GM23338 (cell line): ENCODE measurements at regions not wholly inside any gene's neighbourhood (a gene's known extent, or its start where the extent isn't known, plus 50 kb on each side); places are given as distances from the start of the nearest gene placed in this dataset.

ENCODE experiments used
- ATAC-seq: fragments of 200-7000 bp; cut with Tn5 transposase; 3 replicates; pipeline ENCODE4 v1.9.1; 2020
- DNase-seq: peaks from one replicate; pipeline ENCODE4 v3.0.0-alpha.2; 2015; ENCODE audit warnings: low spot score
- H2AFZ ChIP-seq: fragments of 200-600 bp; sonication (generic); 2 replicates; pipeline ENCODE4 v1.8.0; 2016; ENCODE audit warnings: antibody characterized with exemption, mild to moderate bottlenecking, moderate library complexity
- H3F3A ChIP-seq: fragments of 200-600 bp; sonication (generic); replicated peaks from 2 replicates; pipeline ENCODE4 v1.8.0; 2017; ENCODE audit warnings: antibody characterized with exemption, mixed run types, low read depth
- H3K27ac ChIP-seq: fragments of 200-600 bp; sonication (generic); 2 replicates; pipeline ENCODE4 v1.6.1; 2016; ENCODE audit warnings: low read depth
- H3K27me3 ChIP-seq: fragments of 200-600 bp; sonication (generic); 2 replicates; pipeline ENCODE4 v1.8.0; 2016; ENCODE audit warnings: mild to moderate bottlenecking, mixed run types, moderate library complexity; ENCODE audit not compliant: insufficient read depth
- H3K36me3 ChIP-seq: fragments of 200-600 bp; sonication (generic); 2 replicates; pipeline ENCODE4 v1.8.0; 2016; ENCODE audit warnings: mild to moderate bottlenecking; ENCODE audit not compliant: insufficient read depth
- H3K4me1 ChIP-seq: fragments of 200-600 bp; sonication (generic); 2 replicates; pipeline ENCODE4 v1.8.0; 2016; ENCODE audit warnings: mild to moderate bottlenecking, moderate library complexity; ENCODE audit not compliant: insufficient read depth
- H3K4me2 ChIP-seq: fragments of 200-600 bp; sonication (generic); 2 replicates; pipeline ENCODE4 v1.7.1; 2017; ENCODE audit warnings: mixed run types
- H3K4me3 ChIP-seq: fragments of 200-600 bp; sonication (generic); 2 replicates; pipeline ENCODE4 v1.6.1; 2016; ENCODE audit warnings: mixed run types
- H3K79me2 ChIP-seq: fragments of 200-600 bp; sonication (generic); replicated peaks from 2 replicates; pipeline ENCODE4 v1.8.0; 2017; ENCODE audit warnings: mild to moderate bottlenecking; ENCODE audit not compliant: insufficient read depth
- H3K9me2 ChIP-seq: fragments of 200-600 bp; sonication (generic); 2 replicates; pipeline ENCODE4 v1.8.0; 2017; ENCODE audit not compliant: insufficient read depth
- H4K20me1 ChIP-seq: fragments of 200-600 bp; sonication (generic); replicated peaks from 2 replicates; pipeline ENCODE4 v1.8.0; 2017; ENCODE audit warnings: mild to moderate bottlenecking; ENCODE audit not compliant: insufficient read depth
- H3K27ac Mint-ChIP-seq: 2 replicates; pipeline ENCODE4 v1.8.0; 2020; ENCODE audit warnings: inconsistent platforms, mild to moderate bottlenecking, moderate library complexity, mixed read lengths
- H3K27me3 Mint-ChIP-seq: 3 replicates; pipeline ENCODE4 v1.8.0; 2022; ENCODE audit warnings: low read depth, mild to moderate bottlenecking, moderate library complexity, mixed read lengths, inconsistent platforms; ENCODE audit not compliant: insufficient read depth, poor library complexity
- H3K36me3 Mint-ChIP-seq: 3 replicates; pipeline ENCODE4 v1.8.0; 2021; ENCODE audit warnings: low read depth, mild to moderate bottlenecking, inconsistent platforms, moderate library complexity, mixed read lengths
- H3K4me1 Mint-ChIP-seq: 3 replicates; pipeline ENCODE4 v1.8.0; 2020; ENCODE audit warnings: mild to moderate bottlenecking, inconsistent platforms, mixed read lengths
- H3K4me3 Mint-ChIP-seq: 3 replicates; pipeline ENCODE4 v1.8.0; 2021; ENCODE audit warnings: moderate library complexity, mild to moderate bottlenecking, inconsistent platforms, mixed read lengths
- H3K9me3 Mint-ChIP-seq: 3 replicates; pipeline ENCODE4 v1.8.0; 2020; ENCODE audit warnings: moderate library complexity, mild to moderate bottlenecking, inconsistent platforms, mixed read lengths
- CREB1 ChIP-seq: fragments of 250-450 bp; sonication (Bioruptor Pico); IDR thresholded peaks from 2 replicates; pipeline ENCODE4 v1.5.0; 2020; ENCODE audit warnings: low read depth, mild to moderate bottlenecking, moderate library complexity
- CTCF ChIP-seq, 2 experiments: fragments of 200-600 bp in 1 of 2; sonication (generic) in 1 of 2; conservative IDR thresholded peaks; 2 replicates each; pipeline versions ENCODE4 v1.5.1 to v1.6.1; 2016 to 2017; ENCODE audit warnings: antibody characterized with exemption in 2 of 2, low read depth in 2 of 2, mild to moderate bottlenecking in 2 of 2, moderate library complexity in 1 of 2
- ETS1 ChIP-seq: IDR thresholded peaks from 2 replicates; pipeline ENCODE4 v1.6.1; 2016; ENCODE audit warnings: antibody characterized with exemption
- EZH2 ChIP-seq: fragments of 200-600 bp; sonication (generic); IDR thresholded peaks from one replicate; pipeline ENCODE4 v1.8.0; 2017; ENCODE audit warnings: antibody characterized with exemption, mild to moderate bottlenecking, low read depth; ENCODE audit not compliant: unreplicated experiment
- EZH2phosphoT487 ChIP-seq: fragments of 200-600 bp; sonication (generic); IDR thresholded peaks from one replicate; pipeline ENCODE4 v1.8.1; 2018; ENCODE audit warnings: antibody characterized with exemption; ENCODE audit not compliant: unreplicated experiment
- JUNB ChIP-seq: IDR thresholded peaks from one replicate; pipeline ENCODE4 v1.6.1; 2016; ENCODE audit warnings: antibody characterized with exemption; ENCODE audit not compliant: unreplicated experiment
- NANOG ChIP-seq: IDR thresholded peaks from 2 replicates; pipeline ENCODE4 v1.6.1; 2016; ENCODE audit warnings: antibody characterized with exemption, borderline replicate concordance
- POLR2AphosphoS5 ChIP-seq: IDR thresholded peaks from 2 replicates; pipeline ENCODE4 v1.6.1; 2016; ENCODE audit warnings: antibody characterized with exemption, low read depth
- REST ChIP-seq: IDR thresholded peaks from one replicate; pipeline ENCODE4 v1.6.1; 2018; ENCODE audit warnings: antibody characterized with exemption; ENCODE audit not compliant: unreplicated experiment
- STAT1 ChIP-seq: IDR thresholded peaks from one replicate; pipeline ENCODE4 v1.6.1; 2016; ENCODE audit warnings: antibody characterized with exemption; ENCODE audit not compliant: unreplicated experiment
- ZNF114 ChIP-seq: fragments of 250-450 bp; sonication (Bioruptor Pico); IDR thresholded peaks from 2 replicates; pipeline ENCODE4 v1.5.0; 2020; ENCODE audit warnings: mild to moderate bottlenecking, moderate library complexity
- ZNF331 ChIP-seq: fragments of 250-450 bp; sonication (Bioruptor Pico); IDR thresholded peaks from 2 replicates; pipeline ENCODE4 v1.5.0; 2020; ENCODE audit warnings: low read depth, mild to moderate bottlenecking, moderate library complexity
- ZNF462 ChIP-seq: fragments of 250-450 bp; sonication (Bioruptor Pico); IDR thresholded peaks from 2 replicates; pipeline ENCODE4 v1.5.0; 2020; ENCODE audit warnings: mild to moderate bottlenecking, moderate library complexity

GRCh38 chr6:121881974-121882667, 446.7 kb downstream of the GJA1 start:
- no peaks in the 10 kb centered on the region for H3F3A ChIP-seq

More at GRCh38 chr6:121881974-121882667, 446.7 kb downstream of the GJA1 start:
- Histone ChIP-seq H3K4me1 (peaks cover 9% of the 10 kb centered on the region), H3K9me2 (0 out of 2 replicates have a peak, but pooled peaks cover 3% of the 10 kb centered on the region), H3K27me3 (no peaks in the 10 kb centered on the region), H4K20me1 (no peaks in the 10 kb centered on the region), H3K79me2 (no peaks in the 10 kb centered on the region), H3K4me3 (no peak overlapping the region), H3K36me3 (no peaks in the 10 kb centered on the region), H2AFZ (no peak overlapping the region), H3K27ac (no peak overlapping the region), H3K4me2 (no peak overlapping the region)
- TF ChIP-seq CREB1 (CRISPR knock-in tag) (no peak), ETS1 (no peak), NANOG (no peak), EZH2 (no peak), ZNF331 (CRISPR knock-in tag) (no peak), POLR2AphosphoS5 (no peak), JUNB (no peak), ZNF114 (CRISPR knock-in tag) (no peak), ZNF462 (no peak), STAT1 (no peak), REST (no peak), EZH2phosphoT487 (no peak), CTCF (conservative IDR thresholded peaks at IDR 0.05; ENCODE audit: low read depth in 2 of 2) (no peak)
- Mint-ChIP-seq H3K4me3 (no peak overlapping the region), H3K4me1 (no peaks in the 10 kb centered on the region; the same call in 1 of the 3 replicates), H3K27ac (no peak overlapping the region), H3K36me3 (no peaks in the 10 kb centered on the region), H3K27me3 (peaks cover 4% of the 10 kb centered on the region), H3K9me3 (no peaks in the 10 kb centered on the region)
- DNase-seq (no peak), ATAC-seq (no peak)
